ENCODE measurements at regions not wholly inside any gene's neighbourhood (a gene's known extent, or its start where the extent isn't known, plus 50 kb on each side); places are given as distances from the start of the nearest gene placed in this dataset.

DNA sequence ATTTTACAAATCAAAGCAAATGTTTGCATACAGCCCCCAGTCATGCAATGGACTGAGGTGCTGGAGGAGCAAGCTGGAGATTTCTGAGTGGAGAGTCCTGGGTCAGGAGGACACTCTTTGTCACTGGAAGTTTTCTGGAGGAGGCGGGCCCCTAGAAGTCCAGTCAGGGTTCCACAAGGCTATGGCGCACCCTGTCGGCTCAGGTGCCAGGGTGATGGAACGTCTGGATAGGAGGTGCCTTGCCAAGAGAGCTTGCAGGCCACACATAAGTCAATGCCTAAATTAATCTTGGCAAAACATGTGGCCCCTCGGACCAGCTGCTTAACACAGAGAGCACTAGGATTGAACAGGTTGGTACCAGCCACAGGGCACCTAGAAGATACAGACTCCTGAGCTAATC lies 174.7 kb upstream of the CADM1 start:
- Mint-ChIP-seq H3K36me3 (ENCODE audit: insufficient read depth) (no peaks in the 10 kb centered on the region), H3K4me1 (ENCODE audit: low read depth) (peaks cover 34% of the 10 kb centered on the region), H3K4me3 (ENCODE audit: low read depth) (no peak overlapping the region), H3K27ac (no peak overlapping the region), H3K27me3 (peaks cover 14% of the 10 kb centered on the region), H3K9me3 (ENCODE audit: low read depth) (no peaks in the 10 kb centered on the region)
- TF ChIP-seq, protein P1, sequence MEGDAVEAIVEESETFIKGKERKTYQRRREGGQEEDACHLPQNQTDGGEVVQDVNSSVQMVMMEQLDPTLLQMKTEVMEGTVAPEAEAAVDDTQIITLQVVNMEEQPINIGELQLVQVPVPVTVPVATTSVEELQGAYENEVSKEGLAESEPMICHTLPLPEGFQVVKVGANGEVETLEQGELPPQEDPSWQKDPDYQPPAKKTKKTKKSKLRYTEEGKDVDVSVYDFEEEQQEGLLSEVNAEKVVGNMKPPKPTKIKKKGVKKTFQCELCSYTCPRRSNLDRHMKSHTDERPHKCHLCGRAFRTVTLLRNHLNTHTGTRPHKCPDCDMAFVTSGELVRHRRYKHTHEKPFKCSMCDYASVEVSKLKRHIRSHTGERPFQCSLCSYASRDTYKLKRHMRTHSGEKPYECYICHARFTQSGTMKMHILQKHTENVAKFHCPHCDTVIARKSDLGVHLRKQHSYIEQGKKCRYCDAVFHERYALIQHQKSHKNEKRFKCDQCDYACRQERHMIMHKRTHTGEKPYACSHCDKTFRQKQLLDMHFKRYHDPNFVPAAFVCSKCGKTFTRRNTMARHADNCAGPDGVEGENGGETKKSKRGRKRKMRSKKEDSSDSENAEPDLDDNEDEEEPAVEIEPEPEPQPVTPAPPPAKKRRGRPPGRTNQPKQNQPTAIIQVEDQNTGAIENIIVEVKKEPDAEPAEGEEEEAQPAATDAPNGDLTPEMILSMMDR (IDR thresholded peaks at IDR 0.05; ENCODE audit: unreplicated experiment): peak; percentile 38
- no peak for DNase-seq (ENCODE audit: low spot score, unreplicated experiment)

DNA sequence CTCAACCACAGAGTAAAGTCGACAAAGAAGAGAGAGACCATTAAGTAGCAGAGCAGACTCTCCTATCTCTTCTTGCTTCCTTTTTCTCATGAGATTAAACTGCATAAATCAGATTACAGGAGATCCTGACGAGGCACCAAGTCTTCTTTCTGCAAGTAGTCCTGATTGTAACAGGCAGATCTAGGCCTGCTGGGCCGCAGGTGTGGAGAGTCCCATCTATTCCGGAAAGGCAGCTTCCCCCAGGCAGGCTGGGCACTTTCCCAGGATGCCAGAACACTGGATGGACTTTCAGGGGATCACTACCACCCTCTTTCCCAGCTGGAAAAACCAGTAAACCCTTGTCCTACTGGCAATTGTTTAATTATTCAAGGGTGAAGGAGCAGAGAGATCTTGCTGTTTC lies 173.0 kb upstream of the CADM1 start:
- no peak overlapping the region for H3K27ac Mint-ChIP-seq
- no peak overlapping the region for H3K4me3 Mint-ChIP-seq (ENCODE audit: low read depth)
- TF ChIP-seq, protein P1 (IDR thresholded peaks at IDR 0.05; ENCODE audit: unreplicated experiment): no peak
- H3K4me1 Mint-ChIP-seq (ENCODE audit: low read depth): peaks cover 34% of the 10 kb centered on the region
- no peaks in the 10 kb centered on the region for H3K9me3 Mint-ChIP-seq (ENCODE audit: low read depth)
- DNase-seq (ENCODE audit: low spot score, unreplicated experiment): no peak
- no peaks in the 10 kb centered on the region for H3K36me3 Mint-ChIP-seq (ENCODE audit: insufficient read depth)
- peaks cover 4% of the 10 kb centered on the region for H3K27me3 Mint-ChIP-seq

DNA sequence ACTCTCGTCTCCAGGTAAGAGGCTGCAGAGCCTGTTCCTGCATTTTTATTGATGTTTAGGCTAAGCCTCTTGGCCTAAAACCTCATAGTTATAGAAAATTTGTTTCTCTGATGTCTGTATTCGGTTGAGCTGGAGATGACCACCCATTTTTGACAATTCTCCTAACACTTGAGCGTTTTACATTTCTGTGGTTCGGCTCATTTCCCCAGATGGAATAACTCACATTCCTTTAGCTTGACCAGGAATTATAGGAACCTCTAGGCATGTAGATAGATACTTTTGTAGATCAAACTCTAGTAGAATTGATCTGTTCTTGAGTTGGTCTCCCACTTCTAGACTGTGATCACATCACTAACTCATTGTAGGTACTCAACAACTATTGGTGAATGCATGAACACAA lies 172.6 kb upstream of the CADM1 start:
- TF ChIP-seq, protein P1 (IDR thresholded peaks at IDR 0.05; ENCODE audit: unreplicated experiment): no peak
- no peak overlapping the region for H3K4me3 Mint-ChIP-seq (ENCODE audit: low read depth)

DNA sequence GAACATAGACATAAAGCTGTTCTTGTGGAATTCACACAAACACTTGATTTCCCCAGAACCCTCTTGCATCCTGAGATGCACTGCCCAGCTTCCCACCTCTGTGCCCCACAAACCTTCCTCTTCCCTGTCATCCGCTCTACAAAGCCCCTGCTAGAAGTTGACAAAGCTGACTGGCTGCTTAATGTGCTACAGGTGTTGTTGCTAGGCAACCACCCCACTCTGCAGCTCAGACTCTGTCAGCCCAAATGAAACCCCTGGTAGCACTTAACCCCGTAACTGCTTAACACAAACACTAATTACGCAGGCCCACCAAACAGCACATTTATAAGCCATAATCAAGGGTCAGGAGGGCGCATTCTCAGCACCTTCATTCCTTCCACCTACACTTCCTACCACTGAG lies 172.0 kb upstream of the CADM1 start:
- H3K4me1 Mint-ChIP-seq (ENCODE audit: low read depth): peaks cover 34% of the 10 kb centered on the region
- DNase-seq (ENCODE audit: low spot score, unreplicated experiment): no peak
- no peak overlapping the region for H3K4me3 Mint-ChIP-seq (ENCODE audit: low read depth)
- TF ChIP-seq, protein P1 (IDR thresholded peaks at IDR 0.05; ENCODE audit: unreplicated experiment): no peak
- no peaks in the 10 kb centered on the region for H3K36me3 Mint-ChIP-seq (ENCODE audit: insufficient read depth)
- H3K27me3 Mint-ChIP-seq: peaks cover 4% of the 10 kb centered on the region
- H3K27ac Mint-ChIP-seq: no peak overlapping the region
- no peaks in the 10 kb centered on the region for H3K9me3 Mint-ChIP-seq (ENCODE audit: low read depth)

More for the DNA sequence above, 172.6 kb upstream of the CADM1 start:
- Mint-ChIP-seq H3K4me1 (ENCODE audit: low read depth) (peaks cover 34% of the 10 kb centered on the region), H3K27ac (peak overlapping the region; percentile 21), H3K27me3 (peaks cover 4% of the 10 kb centered on the region), H3K9me3 (ENCODE audit: low read depth) (no peaks in the 10 kb centered on the region), H3K36me3 (ENCODE audit: insufficient read depth) (no peaks in the 10 kb centered on the region)
- DNase-seq (ENCODE audit: low spot score, unreplicated experiment): no peak

DNA sequence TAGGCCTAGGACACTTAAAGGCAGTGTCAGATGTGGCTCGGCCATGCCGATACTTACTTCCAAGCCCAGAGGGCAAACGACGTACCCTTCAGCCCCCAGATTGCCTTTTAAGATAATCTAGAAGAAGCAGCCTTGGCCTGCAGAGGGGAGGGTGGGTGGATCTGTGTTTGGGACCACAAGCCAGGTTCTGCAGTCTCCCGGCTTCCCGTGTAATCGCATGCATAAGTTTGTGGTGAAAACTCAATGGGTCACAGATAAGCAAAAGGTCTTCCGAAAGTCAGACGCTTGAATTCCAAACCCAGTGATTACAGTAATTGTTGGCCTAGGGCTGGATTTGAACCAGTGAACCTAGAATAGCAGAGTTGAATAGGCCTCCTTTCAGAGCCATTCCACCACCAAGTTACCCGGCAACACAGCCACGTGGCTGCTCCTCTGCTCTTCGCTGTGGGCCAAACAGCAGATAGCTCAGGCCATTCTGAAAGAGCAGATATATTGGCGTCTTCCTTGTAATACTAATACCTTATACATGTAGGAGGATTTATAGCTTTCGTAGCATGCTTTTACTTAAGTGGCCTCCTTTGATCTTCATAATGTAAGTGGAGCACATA lies 170.8 kb upstream of the CADM1 start:
- no peak for DNase-seq (ENCODE audit: low spot score, unreplicated experiment)
- H3K27ac Mint-ChIP-seq: no peak overlapping the region
- H3K4me3 Mint-ChIP-seq (ENCODE audit: low read depth): no peak overlapping the region
- H3K27me3 Mint-ChIP-seq: peaks cover 2% of the 10 kb centered on the region
- no peaks in the 10 kb centered on the region for H3K36me3 Mint-ChIP-seq (ENCODE audit: insufficient read depth)
- H3K4me1 Mint-ChIP-seq (ENCODE audit: low read depth): peaks cover 34% of the 10 kb centered on the region
- TF ChIP-seq, protein P1 (IDR thresholded peaks at IDR 0.05; ENCODE audit: unreplicated experiment): no peak
- H3K9me3 Mint-ChIP-seq (ENCODE audit: low read depth): no peaks in the 10 kb centered on the region

All from progenitor cell of endocrine pancreas (in vitro differentiated cells).